Right lobe of liver (tissue), 4 donors: ENCODE measurements at regions not wholly inside any gene's neighbourhood (a gene's known extent, or its start where the extent isn't known, plus 50 kb on each side); places are given as distances from the start of the nearest gene placed in this dataset.

Source experiments
- CTCF ChIP-seq, 4 donors: fragments of 200-600 bp in 3 of 4; fragments of 450-650 bp in 1 of 4; IDR thresholded peaks; one replicate each; pipeline versions ENCODE4 v1.5.1 to v1.8.0; 2016 to 2022; ENCODE audit warnings: antibody characterized with exemption in 4 of 4, mild to moderate bottlenecking in 2 of 4
- POLR2A ChIP-seq: fragments of 450-650 bp; IDR thresholded peaks from one replicate; pipeline ENCODE4 v1.6.1; 2017; ENCODE audit warnings: antibody characterized with exemption, mild to moderate bottlenecking
- donor health status: DM: no; HTN: no; CAD: no.
- donor health status: DM: no; HTN: no; CAD: no.
- donor health status: DM: no; HTN: yes; CAD: no.

- no peak for TF ChIP-seq CTCF (IDR thresholded peaks at IDR 0.05)
- no peak for TF ChIP-seq POLR2A
Measured at GRCh38 chr21:36210779-36211659, 54.4 kb downstream of the DOP1B start.
